Astrocyte of the cerebellum (primary cell): ENCODE measurements at regions not wholly inside any gene's neighbourhood (a gene's known extent, or its start where the extent isn't known, plus 50 kb on each side); places are given as distances from the start of the nearest gene placed in this dataset.

Experiments used
- DNase-seq: peaks from one replicate; pipeline ENCODE4 v3.0.0-alpha.2; 2011; ENCODE audit warnings: low read depth
- H3K4me3 ChIP-seq: 2 replicates; pipeline ENCODE4 v1.5.1; 2011; ENCODE audit warnings: mild to moderate bottlenecking, low read depth, low read length, moderate library complexity
- CTCF ChIP-seq: IDR thresholded peaks from 2 replicates; pipeline ENCODE4 v1.5.1; 2012; ENCODE audit warnings: low read length, low read depth, moderate library complexity, mild to moderate bottlenecking; ENCODE audit errors: missing control alignments
- in situ Hi-C: cut with HindIII; loops from 2 replicates; pipeline ENCODE4 v1.10.0; 2017; ENCODE audit warnings: low sequenced_read_pairs

- no peak for TF ChIP-seq CTCF
- in situ Hi-C loops: no loop called here
These were observed 256.5 kb upstream of the CLINT1 start for GRCh38 chr5:158115468-158115867.

GRCh38 chr5:158108177-158108576 is 249.2 kb upstream of the CLINT1 start:
- no peak overlapping the region for H3K4me3 ChIP-seq
- DNase-seq: no peak
- no peak for TF ChIP-seq CTCF
- in situ Hi-C loops: no loop called here

More at GRCh38 chr5:158115468-158115867, 256.5 kb upstream of the CLINT1 start:
- no peak for DNase-seq
- H3K4me3 ChIP-seq: no peak overlapping the region

- in situ Hi-C loops: no loop called here
- no peak for DNase-seq
- H3K4me3 ChIP-seq: no peak overlapping the region
- TF ChIP-seq CTCF: no peak
These were observed 241.5 kb upstream of the CLINT1 start for GRCh38 chr5:158100373-158100888.

GRCh38 chr5:158099571-158100105 is 240.7 kb upstream of the CLINT1 start:
- in situ Hi-C loops: no loop called here
- TF ChIP-seq CTCF: no peak
- no peak overlapping the region for H3K4me3 ChIP-seq
- DNase-seq: no peak

- in situ Hi-C loops: no loop called here
- no peak for DNase-seq
- H3K4me3 ChIP-seq: no peak overlapping the region
- no peak for TF ChIP-seq CTCF
These were observed 237.9 kb upstream of the CLINT1 start for GRCh38 chr5:158096835-158097234.

GRCh38 chr5:158086856-158087255 is 227.9 kb upstream of the CLINT1 start:
- DNase-seq: no peak
- TF ChIP-seq CTCF: no peak
- no peak overlapping the region for H3K4me3 ChIP-seq
- in situ Hi-C loops: no loop called here
